ENCODE measurements at regions not wholly inside any gene's neighbourhood (a gene's known extent, or its start where the extent isn't known, plus 50 kb on each side); places are given as distances from the start of the nearest gene placed in this dataset.

- Histone ChIP-seq H3K9me3 (ENCODE audit: insufficient read depth in 2 of 2, low read depth in 1 of 2, low read length in 1 of 2) (no peaks in the 10 kb centered on the region), H4K20me1 (replicated peaks in 1 of 2; ENCODE audit: control insufficient read depth in 1 of 2, insufficient read depth in 2 of 2, low read length in 2 of 2) (no peaks in the 10 kb centered on the region), H2AFZ (ENCODE audit: low read length) (no peak overlapping the region), H3K27ac (ENCODE audit: low read depth, low read length) (no peak overlapping the region), H4K5ac (ENCODE audit: insufficient read length, low read depth, low read length) (no peak overlapping the region), H2BK5ac (ENCODE audit: low read depth, low read length) (no peak overlapping the region), H3K18ac (ENCODE audit: extremely low read depth, low read length) (no peak overlapping the region), H2BK12ac (ENCODE audit: low read depth, low read length) (no peak overlapping the region), H3K79me1 (ENCODE audit: low read depth, low read length) (no peaks in the 10 kb centered on the region), H3K79me2 (ENCODE audit: control insufficient read depth in 1 of 2, insufficient read depth in 2 of 2, low read length in 2 of 2) (no peaks in the 10 kb centered on the region), H3K4me2 (ENCODE audit: insufficient read depth in 1 of 2, low read depth in 2 of 2, low read length in 2 of 2) (no peak overlapping the region), H2BK120ac (replicated peaks; ENCODE audit: low read depth, low read length) (no peak overlapping the region), H3K27me3 (replicated peaks in 1 of 4; ENCODE audit: control insufficient read depth in 3 of 4, extremely low read depth in 1 of 4, insufficient read depth in 3 of 4, low read length in 3 of 4) (no peaks in the 10 kb centered on the region), H3K4me1 (replicated peaks in 1 of 4; ENCODE audit: control insufficient read depth in 3 of 4, insufficient read depth in 4 of 4, low read length in 3 of 4) (no peaks in the 10 kb centered on the region), H3K4ac (replicated peaks; ENCODE audit: insufficient read length, low read depth, low read length) (no peak overlapping the region), H3K36me3 (ENCODE audit: control insufficient read depth in 2 of 4, insufficient read depth in 4 of 4, low read length in 3 of 4) (no peaks in the 10 kb centered on the region), H3K23me2 (ENCODE audit: low read depth, low read length) (no peaks in the 10 kb centered on the region), H4K91ac (replicated peaks; ENCODE audit: insufficient read length, low read length) (no peak overlapping the region), H2BK15ac (ENCODE audit: low read length) (no peak overlapping the region), H3K4me3 (ENCODE audit: extremely low read depth in 1 of 4, insufficient read depth in 2 of 4, low read depth in 3 of 4, low read length in 4 of 4) (no peak overlapping the region), H3K56ac (replicated peaks; ENCODE audit: insufficient read length, low read depth, low read length) (no peak overlapping the region), H2AK5ac (ENCODE audit: low read depth, low read length) (no peak overlapping the region), H3K14ac (ENCODE audit: insufficient read length) (no peak overlapping the region), H4K8ac (ENCODE audit: extremely low read depth, insufficient read depth, low read length) (no peak overlapping the region), H3K9ac (replicated peaks in 1 of 4; ENCODE audit: extremely low read depth in 1 of 4, low read depth in 3 of 4, low read length in 3 of 4) (no peak overlapping the region), H3K23ac (ENCODE audit: insufficient read length) (no peak overlapping the region), H2BK20ac (ENCODE audit: low read length) (no peak overlapping the region)
- no peak for FAIRE-seq
- ChIA-PET CTCF (ENCODE audit: partially characterized antibody) (no interaction called here), POLR2A (ENCODE audit: partially characterized antibody) (no interaction called here)
- no peak for TF ChIP-seq NRF1 (IDR thresholded peaks at IDR 0.05; ENCODE audit: low read depth, low read length)
- no peak for TF ChIP-seq CBX5 (IDR thresholded peaks at IDR 0.05; ENCODE audit: low read depth, low read length)
- TF ChIP-seq ATF3 (IDR thresholded peaks at IDR 0.05; ENCODE audit: insufficient read depth, low read depth, low read length): no peak
- no peak for TF ChIP-seq FOSL1 (IDR thresholded peaks at IDR 0.05; ENCODE audit: insufficient read depth, low read depth, low read length)
- no peak for TF ChIP-seq HDAC6 (IDR thresholded peaks at IDR 0.05; ENCODE audit: low read depth, low read length)
- no peak for TF ChIP-seq GTF2F1 (IDR thresholded peaks at IDR 0.05; ENCODE audit: borderline replicate concordance, low read depth, low read length)
- TF ChIP-seq CEBPB (IDR thresholded peaks at IDR 0.05; ENCODE audit: low read depth, low read length): no peak
- no peak for TF ChIP-seq YY1 (IDR thresholded peaks at IDR 0.05; ENCODE audit: low read depth, low read length)
- no peak for TF ChIP-seq BACH1 (IDR thresholded peaks at IDR 0.05; ENCODE audit: low read length)
- no peak for TF ChIP-seq USF2 (IDR thresholded peaks at IDR 0.05; ENCODE audit: low read length)
- TF ChIP-seq JUN (IDR thresholded peaks at IDR 0.05; ENCODE audit: low read depth, low read length): no peak
- TF ChIP-seq RXRA (IDR thresholded peaks at IDR 0.05; ENCODE audit: insufficient read depth, low read depth, low read length): no peak
- TF ChIP-seq BCL11A (IDR thresholded peaks at IDR 0.05; ENCODE audit: low read depth in 2 of 2, low read length in 2 of 2): no peak
- TF ChIP-seq HDAC2 (IDR thresholded peaks at IDR 0.05; ENCODE audit: borderline replicate concordance in 1 of 2, low read depth in 2 of 2, low read length in 2 of 2): no peak
- no peak for DNase-seq (ENCODE audit: low read depth in 1 of 2, low spot score in 2 of 2)
Observed at GRCh38 chrX:113019958-113020357, 179.3 kb upstream of the AMOT start.
